H9 (cell line): ENCODE measurements at regions not wholly inside any gene's neighbourhood (a gene's known extent, or its start where the extent isn't known, plus 50 kb on each side); places are given as distances from the start of the nearest gene placed in this dataset.

ENCODE experiments used
- DNase-seq: peaks from one replicate; pipeline ENCODE4 v3.0.0-alpha.2; 2017
- H2AFZ ChIP-seq: one replicate; pipeline ENCODE4 v1.6.1; 2013; ENCODE audit warnings: mild to moderate bottlenecking, low read length, control low read depth, moderate library complexity
- H2AK5ac ChIP-seq: 2 replicates; pipeline ENCODE4 v1.6.1; 2013; ENCODE audit warnings: low read length, control low read depth, mixed read lengths; ENCODE audit not compliant: insufficient read length
- H2BK120ac ChIP-seq: one replicate; pipeline ENCODE4 v1.6.1; 2013; ENCODE audit warnings: low read depth, mild to moderate bottlenecking, low read length, control low read depth, inconsistent platforms; ENCODE audit not compliant: poor library complexity, severe bottlenecking
- H2BK12ac ChIP-seq: 2 replicates; pipeline ENCODE4 v1.6.1; 2013; ENCODE audit warnings: low read length, control low read depth, mixed read lengths, low read depth; ENCODE audit not compliant: insufficient read length
- H2BK15ac ChIP-seq: 2 replicates; pipeline ENCODE4 v1.6.1; 2013; ENCODE audit warnings: low read depth, low read length, control low read depth
- H2BK20ac ChIP-seq: one replicate; pipeline ENCODE4 v1.6.1; 2013; ENCODE audit warnings: low read depth, mild to moderate bottlenecking, low read length, control low read depth, inconsistent platforms; ENCODE audit not compliant: poor library complexity, severe bottlenecking
- H2BK5ac ChIP-seq: 2 replicates; pipeline ENCODE4 v1.6.1; 2013; ENCODE audit warnings: low read length, control low read depth, mixed read lengths; ENCODE audit not compliant: insufficient read length
- H3K14ac ChIP-seq: 2 replicates; pipeline ENCODE4 v1.6.1; 2013; ENCODE audit warnings: low read length, control low read depth; ENCODE audit not compliant: insufficient read depth
- H3K18ac ChIP-seq: 2 replicates; pipeline ENCODE4 v1.6.1; 2013; ENCODE audit warnings: low read depth, mild to moderate bottlenecking, mixed read lengths, low read length, control low read depth; ENCODE audit not compliant: insufficient read length
- H3K23ac ChIP-seq: 2 replicates; pipeline ENCODE4 v1.6.1; 2013; ENCODE audit warnings: low read length, control low read depth, mixed read lengths, low read depth; ENCODE audit not compliant: insufficient read length
- H3K23me2 ChIP-seq: 2 replicates; pipeline ENCODE4 v1.6.1; 2013; ENCODE audit warnings: low read depth, mild to moderate bottlenecking, mixed read lengths, low read length, control low read depth; ENCODE audit not compliant: insufficient read length, poor library complexity, severe bottlenecking
- H3K27ac ChIP-seq: 2 replicates; pipeline ENCODE4 v1.5.1; 2013; ENCODE audit warnings: low read length, control low read depth, mixed read lengths, low read depth; ENCODE audit not compliant: insufficient read length
- H3K27me3 ChIP-seq: 2 replicates; pipeline ENCODE4 v1.6.1; 2013; ENCODE audit warnings: low read length, control low read depth, inconsistent platforms; ENCODE audit not compliant: insufficient read depth
- H3K4ac ChIP-seq: 2 replicates; pipeline ENCODE4 v1.6.1; 2013; ENCODE audit warnings: low read depth, mild to moderate bottlenecking, control low read depth, inconsistent platforms, low read length, moderate library complexity
- H3K4me1 ChIP-seq: 2 replicates; pipeline ENCODE4 v1.6.1; 2013; ENCODE audit warnings: low read length, control low read depth, inconsistent platforms; ENCODE audit not compliant: insufficient read depth
- H3K4me2 ChIP-seq: 2 replicates; pipeline ENCODE4 v1.6.1; 2013; ENCODE audit warnings: low read length, control low read depth, mixed read lengths; ENCODE audit not compliant: insufficient read length, insufficient read depth
- H3K56ac ChIP-seq: 2 replicates; pipeline ENCODE4 v1.6.1; 2013; ENCODE audit warnings: low read depth, mild to moderate bottlenecking, mixed read lengths, low read length, control low read depth; ENCODE audit not compliant: insufficient read length
- H3K79me1 ChIP-seq: 2 replicates; pipeline ENCODE4 v1.6.1; 2013; ENCODE audit warnings: low read depth, mild to moderate bottlenecking, moderate library complexity, low read length, control low read depth, inconsistent platforms; ENCODE audit not compliant: insufficient read depth, poor library complexity, severe bottlenecking
- H3K79me2 ChIP-seq: 2 replicates; pipeline ENCODE4 v1.6.1; 2013; ENCODE audit warnings: low read length, control low read depth, inconsistent platforms; ENCODE audit not compliant: insufficient read depth
- H3K9ac ChIP-seq: 2 replicates; pipeline ENCODE4 v1.6.1; 2013; ENCODE audit warnings: low read length, control low read depth, mixed read lengths; ENCODE audit not compliant: insufficient read length; ENCODE audit errors: extremely low read depth
- H3K9me3 ChIP-seq: one replicate; pipeline ENCODE4 v1.6.1; 2013; ENCODE audit warnings: low read depth, low read length, inconsistent platforms; ENCODE audit not compliant: control insufficient read depth
- H3T11ph ChIP-seq: one replicate; pipeline ENCODE4 v1.6.1; 2013; ENCODE audit warnings: mild to moderate bottlenecking, low read length, control low read depth, inconsistent platforms
- H4K20me1 ChIP-seq: one replicate; pipeline ENCODE4 v1.6.1; 2013; ENCODE audit not compliant: control insufficient read depth, insufficient read length, insufficient read depth
- H4K5ac ChIP-seq: 2 replicates; pipeline ENCODE4 v1.6.1; 2013; ENCODE audit warnings: low read depth, mild to moderate bottlenecking, mixed read lengths, low read length, control low read depth; ENCODE audit not compliant: insufficient read length
- H4K8ac ChIP-seq: replicated peaks from 2 replicates; pipeline ENCODE4 v1.6.1; 2013; ENCODE audit warnings: low read length, control low read depth, mixed read lengths, low read depth; ENCODE audit not compliant: insufficient read length
- H4K91ac ChIP-seq: 2 replicates; pipeline ENCODE4 v1.6.1; 2013; ENCODE audit warnings: low read depth, mild to moderate bottlenecking, moderate library complexity, mixed read lengths, low read length, control low read depth; ENCODE audit not compliant: insufficient read length
- H3K27ac Mint-ChIP-seq, 3 experiments: 2 replicates in 2 of 3; 3 replicates in 1 of 3; pipeline ENCODE4 v1.8.0; 2020 to 2021; ENCODE audit warnings: mixed read lengths in 3 of 3, mild to moderate bottlenecking in 1 of 3, moderate library complexity in 1 of 3
- H3K27me3 Mint-ChIP-seq: 2 replicates; pipeline ENCODE4 v1.8.0; 2021; ENCODE audit warnings: low read depth, mild to moderate bottlenecking, moderate library complexity, mixed read lengths
- H3K36me3 Mint-ChIP-seq, 3 experiments: 2 replicates in 2 of 3; 3 replicates in 1 of 3; pipeline ENCODE4 v1.8.0; 2020 to 2021; ENCODE audit warnings: low read depth in 3 of 3, mixed read lengths in 3 of 3; ENCODE audit not compliant: insufficient read depth in 1 of 3
- H3K4me1 Mint-ChIP-seq, 2 experiments: 2 replicates each; pipeline ENCODE4 v1.8.0; 2020; ENCODE audit warnings: mixed read lengths in 2 of 2
- H3K4me3 Mint-ChIP-seq, 2 experiments: 2 replicates in 1 of 2; 3 replicates in 1 of 2; pipeline ENCODE4 v1.8.0; 2020 to 2021; ENCODE audit warnings: mild to moderate bottlenecking in 2 of 2, mixed read lengths in 2 of 2, moderate library complexity in 1 of 2
- H3K9me3 Mint-ChIP-seq, 2 experiments: 2 replicates in 1 of 2; 3 replicates in 1 of 2; pipeline ENCODE4 v1.8.0; 2020; ENCODE audit warnings: mild to moderate bottlenecking in 2 of 2, mixed read lengths in 2 of 2, moderate library complexity in 1 of 2
- CTCF ChIP-seq: fragments of 200-600 bp; sonication (generic); conservative IDR thresholded peaks from 3 replicates; pipeline ENCODE4 v1.8.0; 2021; ENCODE audit warnings: antibody characterized with exemption, mild to moderate bottlenecking
- WGBS: extraction: QIAGEN DNeasy Blood & Tissue Kit; methylation state at CpG from one replicate; pipeline ENCODE4 v1.1.7; 2013; ENCODE audit warnings: missing lambda C conversion rate, low lambda C conversion rate, mixed read lengths; ENCODE audit not compliant: insufficient read length; ENCODE audit errors: extremely low coverage; 5-methylcytosine and 5-hydroxymethylcytosine counted together

DNA sequence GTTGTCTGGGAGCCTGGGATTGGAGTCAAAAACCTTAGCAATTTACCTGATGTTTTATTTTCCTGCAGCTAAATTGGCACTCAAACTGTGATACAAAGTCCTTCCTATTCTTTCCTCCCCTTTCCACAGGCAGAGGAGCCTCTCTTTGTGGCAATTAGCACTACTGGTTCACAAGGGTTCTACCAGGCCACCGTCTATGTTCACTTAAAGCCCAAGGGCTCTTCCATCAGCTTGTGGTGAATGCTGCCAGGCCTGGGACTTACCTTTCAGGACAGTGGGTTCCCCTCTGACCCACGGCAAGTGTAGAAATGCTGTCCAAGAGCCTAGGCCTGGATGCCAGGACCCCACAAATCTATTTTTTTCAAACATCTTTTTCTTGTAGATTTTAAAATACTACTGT is 251.9 kb upstream of the B3GALT2 start:
- Histone ChIP-seq H3K4me1 (no peaks in the 10 kb centered on the region), H3K4me2 (no peak overlapping the region), H2BK12ac (no peak overlapping the region), H3K23ac (no peak overlapping the region), H3T11ph (no peak overlapping the region), H2AK5ac (no peak overlapping the region), H4K20me1 (no peaks in the 10 kb centered on the region), H3K14ac (no peak overlapping the region), H3K23me2 (no peaks in the 10 kb centered on the region), H4K8ac (no peak overlapping the region), H2BK120ac (no peak overlapping the region), H3K27ac (no peak overlapping the region), H3K79me2 (no peaks in the 10 kb centered on the region), H2AFZ (no peak overlapping the region), H3K79me1 (no peaks in the 10 kb centered on the region), H3K4ac (no peak overlapping the region), H3K27me3 (no peaks in the 10 kb centered on the region), H3K9ac (no peak overlapping the region), H2BK20ac (no peak overlapping the region), H4K5ac (no peak overlapping the region), H2BK5ac (no peak overlapping the region), H3K9me3 (peaks cover 12% of the 10 kb centered on the region), H2BK15ac (no peak overlapping the region), H3K56ac (no peak overlapping the region), H3K18ac (no peak overlapping the region), H4K91ac (no peak overlapping the region)
- peaks cover 15 to 28% of the 10 kb centered on the region in 2 experiments for H3K9me3 Mint-ChIP-seq
- TF ChIP-seq CTCF, result no peak
- DNase-seq, result no peak
- no peaks in the 10 kb centered on the region for H3K27me3 Mint-ChIP-seq
- H3K4me1 Mint-ChIP-seq, result 0 out of 4 replicates have a peak, but pooled peaks cover 0 to 6% of the 10 kb centered on the region in 2 experiments
- no CpG with 5 or more reads among the region's 2 CpGs for WGBS
- peaks cover 7 to 12% (median 7%) of the 10 kb centered on the region in 3 experiments for H3K36me3 Mint-ChIP-seq
- H3K27ac Mint-ChIP-seq, result no peak overlapping the region
- H3K4me3 Mint-ChIP-seq, result no peak overlapping the region
